ENCODE measurements at regions not wholly inside any gene's neighbourhood (a gene's known extent, or its start where the extent isn't known, plus 50 kb on each side); places are given as distances from the start of the nearest gene placed in this dataset.

DNA sequence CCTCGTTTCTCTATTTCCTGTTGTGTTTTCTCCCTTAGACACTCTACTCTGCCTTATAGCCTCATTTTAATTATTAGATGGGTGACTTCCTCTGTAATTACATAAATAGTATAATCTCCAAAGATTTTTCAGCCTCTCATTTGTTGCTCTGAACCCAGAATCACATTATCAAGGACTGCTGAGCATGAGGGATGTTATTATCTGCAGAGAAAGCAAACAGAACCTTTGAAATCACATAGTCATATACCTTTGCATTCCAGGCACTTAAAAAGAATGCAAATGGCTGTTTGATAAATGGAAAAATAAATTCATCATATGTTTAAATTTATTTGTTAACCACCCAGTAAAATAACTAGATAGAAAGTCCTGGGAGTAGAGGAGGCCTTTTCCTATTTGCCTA, 305.1 kb upstream of the PPP1R2C start:
- H3K27me3 ChIP-seq (ENCODE audit: control insufficient read depth in 3 of 3, insufficient read depth in 3 of 3, low read depth in 1 of 3, low read length in 3 of 3), result no peaks in the 10 kb centered on the region
- H4K91ac ChIP-seq (ENCODE audit: low read depth, low read length, poor library complexity), result no peak overlapping the region
- no peak overlapping the region for H2BK15ac ChIP-seq (ENCODE audit: low read length)
- H4K8ac ChIP-seq (ENCODE audit: low read depth, low read length), result no peak overlapping the region
- peaks cover 0 to 2% of the 10 kb centered on the region in 2 donors for H3K9me3 ChIP-seq (replicated peaks in 1 of 2; ENCODE audit: control insufficient read depth in 2 of 2, insufficient read depth in 1 of 2, low read depth in 1 of 2, low read length in 2 of 2)
- no peak for DNase-seq (ENCODE audit: low spot score)
- no peak overlapping the region for H2AFZ ChIP-seq (ENCODE audit: low read length)
- H3K27ac ChIP-seq (replicated peaks; ENCODE audit: low read length), result no peak overlapping the region
- no peaks in the 10 kb centered on the region for H3K79me1 ChIP-seq (ENCODE audit: low read depth, low read length)
- no peak overlapping the region for H2BK12ac ChIP-seq (ENCODE audit: low read length)
- WGBS, 2 donors (ENCODE audit: extremely low coverage in 2 of 2, insufficient read length in 2 of 2, insufficient replicate concordance in 1 of 2), result no CpG with 5 or more reads among the region's 1 CpG
- H2BK5ac ChIP-seq (ENCODE audit: low read length), result no peak overlapping the region
- no peak overlapping the region for H3K4me2 ChIP-seq (ENCODE audit: insufficient read depth, low read length, poor library complexity, severe bottlenecking)
- H3K9ac ChIP-seq (ENCODE audit: low read depth, low read length, poor library complexity), result no peak overlapping the region
- no peak overlapping the region for H3K14ac ChIP-seq (ENCODE audit: low read length)
- no peak overlapping the region for H2BK120ac ChIP-seq (ENCODE audit: low read depth, low read length)
- no peaks in the 10 kb centered on the region for H3K36me3 ChIP-seq (replicated peaks in 1 of 2; ENCODE audit: control insufficient read depth in 2 of 2, insufficient read depth in 2 of 2, low read length in 2 of 2)
- H3K4ac ChIP-seq (ENCODE audit: low read length), result no peak overlapping the region
- H3K4me3 ChIP-seq (ENCODE audit: low read length in 2 of 2), result no peak overlapping the region
- no peaks in the 10 kb centered on the region for H3K4me1 ChIP-seq (ENCODE audit: control insufficient read depth in 2 of 2, insufficient read depth in 1 of 2, low read depth in 1 of 2, low read length in 2 of 2)
- no peak overlapping the region for H3K23ac ChIP-seq (ENCODE audit: low read depth, low read length, poor library complexity)
- H2AK5ac ChIP-seq (ENCODE audit: low read depth, low read length), result no peak overlapping the region
- no peak overlapping the region for H3K18ac ChIP-seq (ENCODE audit: low read length)

- no peaks in the 10 kb centered on the region for H3K27me3 ChIP-seq (ENCODE audit: control insufficient read depth in 3 of 3, insufficient read depth in 3 of 3, low read depth in 1 of 3, low read length in 3 of 3)
- no peak overlapping the region for H2AFZ ChIP-seq (ENCODE audit: low read length)
- H2BK15ac ChIP-seq (ENCODE audit: low read length), result no peak overlapping the region
- H2BK120ac ChIP-seq (ENCODE audit: low read depth, low read length), result no peak overlapping the region
- no peaks in the 10 kb centered on the region for H3K36me3 ChIP-seq (replicated peaks in 1 of 2; ENCODE audit: control insufficient read depth in 2 of 2, insufficient read depth in 2 of 2, low read length in 2 of 2)
- H3K23ac ChIP-seq (ENCODE audit: low read depth, low read length, poor library complexity), result no peak overlapping the region
- no peak overlapping the region for H2AK5ac ChIP-seq (ENCODE audit: low read depth, low read length)
- no peak overlapping the region for H2BK5ac ChIP-seq (ENCODE audit: low read length)
- no peak overlapping the region for H3K4me2 ChIP-seq (ENCODE audit: insufficient read depth, low read length, poor library complexity, severe bottlenecking)
- H3K14ac ChIP-seq (ENCODE audit: low read length), result no peak overlapping the region
- no peak overlapping the region for H3K4me3 ChIP-seq (ENCODE audit: low read length in 2 of 2)
- DNase-seq (ENCODE audit: low spot score), result no peak
- H3K4ac ChIP-seq (ENCODE audit: low read length), result no peak overlapping the region
- H3K27ac ChIP-seq (replicated peaks; ENCODE audit: low read length), result no peak overlapping the region
- H2BK12ac ChIP-seq (ENCODE audit: low read length), result no peak overlapping the region
- H3K9me3 ChIP-seq (replicated peaks in 1 of 2; ENCODE audit: control insufficient read depth in 2 of 2, insufficient read depth in 1 of 2, low read depth in 1 of 2, low read length in 2 of 2), result peaks cover 0 to 2% of the 10 kb centered on the region in 2 donors
- no peak overlapping the region for H4K8ac ChIP-seq (ENCODE audit: low read depth, low read length)
- no peaks in the 10 kb centered on the region for H3K79me1 ChIP-seq (ENCODE audit: low read depth, low read length)
- H3K18ac ChIP-seq (ENCODE audit: low read length), result no peak overlapping the region
- H3K4me1 ChIP-seq (ENCODE audit: control insufficient read depth in 2 of 2, insufficient read depth in 1 of 2, low read depth in 1 of 2, low read length in 2 of 2), result no peaks in the 10 kb centered on the region
- no peak overlapping the region for H4K91ac ChIP-seq (ENCODE audit: low read depth, low read length, poor library complexity)
- no peak overlapping the region for H3K9ac ChIP-seq (ENCODE audit: low read depth, low read length, poor library complexity)
Observed at GRCh38 chrX:43087830-43088229, 309.9 kb upstream of the PPP1R2C start.

- Histone ChIP-seq H3K36me3 (replicated peaks in 1 of 2; ENCODE audit: control insufficient read depth in 2 of 2, insufficient read depth in 2 of 2, low read length in 2 of 2) (no peaks in the 10 kb centered on the region), H2BK12ac (ENCODE audit: low read length) (no peak overlapping the region), H3K9ac (ENCODE audit: low read depth, low read length, poor library complexity) (no peak overlapping the region), H3K18ac (ENCODE audit: low read length) (no peak overlapping the region), H4K91ac (ENCODE audit: low read depth, low read length, poor library complexity) (no peak overlapping the region), H3K4me1 (ENCODE audit: control insufficient read depth in 2 of 2, insufficient read depth in 1 of 2, low read depth in 1 of 2, low read length in 2 of 2) (no peaks in the 10 kb centered on the region), H3K23ac (ENCODE audit: low read depth, low read length, poor library complexity) (no peak overlapping the region), H3K4me3 (ENCODE audit: low read length in 2 of 2) (no peak overlapping the region), H4K8ac (ENCODE audit: low read depth, low read length) (no peak overlapping the region), H3K79me1 (ENCODE audit: low read depth, low read length) (no peaks in the 10 kb centered on the region), H2AFZ (ENCODE audit: low read length) (no peak overlapping the region), H2BK5ac (ENCODE audit: low read length) (no peak overlapping the region), H3K27ac (replicated peaks; ENCODE audit: low read length) (no peak overlapping the region), H2BK120ac (ENCODE audit: low read depth, low read length) (no peak overlapping the region), H2AK5ac (ENCODE audit: low read depth, low read length) (no peak overlapping the region), H3K4ac (ENCODE audit: low read length) (no peak overlapping the region), H2BK15ac (ENCODE audit: low read length) (no peak overlapping the region), H3K14ac (ENCODE audit: low read length) (no peak overlapping the region), H3K9me3 (replicated peaks in 1 of 2; ENCODE audit: control insufficient read depth in 2 of 2, insufficient read depth in 1 of 2, low read depth in 1 of 2, low read length in 2 of 2) (no peaks in the 10 kb centered on the region), H3K4me2 (ENCODE audit: insufficient read depth, low read length, poor library complexity, severe bottlenecking) (no peak overlapping the region), H3K27me3 (ENCODE audit: control insufficient read depth in 3 of 3, insufficient read depth in 3 of 3, low read depth in 1 of 3, low read length in 3 of 3) (no peaks in the 10 kb centered on the region)
- WGBS, 2 donors (ENCODE audit: extremely low coverage in 2 of 2, insufficient read length in 2 of 2, insufficient replicate concordance in 1 of 2), result no CpG with 5 or more reads among the region's 2 CpGs
- no peak for DNase-seq (ENCODE audit: low spot score)
Observed at GRCh38 chrX:43096830-43097229, 318.9 kb upstream of the PPP1R2C start.

GRCh38 chrX:43106009-43106408, 328.0 kb upstream of the PPP1R2C start:
- H3K36me3 ChIP-seq (replicated peaks in 1 of 2; ENCODE audit: control insufficient read depth in 2 of 2, insufficient read depth in 2 of 2, low read length in 2 of 2), result no peaks in the 10 kb centered on the region
- H3K4ac ChIP-seq (ENCODE audit: low read length), result no peak overlapping the region
- no peak overlapping the region for H2BK12ac ChIP-seq (ENCODE audit: low read length)
- no peak overlapping the region for H2AK5ac ChIP-seq (ENCODE audit: low read depth, low read length)
- no peak overlapping the region for H4K8ac ChIP-seq (ENCODE audit: low read depth, low read length)
- H3K9ac ChIP-seq (ENCODE audit: low read depth, low read length, poor library complexity), result no peak overlapping the region
- H3K4me3 ChIP-seq (ENCODE audit: low read length in 2 of 2), result no peak overlapping the region
- no peaks in the 10 kb centered on the region for H3K27me3 ChIP-seq (ENCODE audit: control insufficient read depth in 3 of 3, insufficient read depth in 3 of 3, low read depth in 1 of 3, low read length in 3 of 3)
- H2BK15ac ChIP-seq (ENCODE audit: low read length), result no peak overlapping the region
- no peak for DNase-seq (ENCODE audit: low spot score)
- H4K91ac ChIP-seq (ENCODE audit: low read depth, low read length, poor library complexity), result no peak overlapping the region
- H3K4me1 ChIP-seq (ENCODE audit: control insufficient read depth in 2 of 2, insufficient read depth in 1 of 2, low read depth in 1 of 2, low read length in 2 of 2), result no peaks in the 10 kb centered on the region
- H2BK120ac ChIP-seq (ENCODE audit: low read depth, low read length), result no peak overlapping the region
- no CpG with 5 or more reads among the region's 5 CpGs for WGBS, 2 donors (ENCODE audit: extremely low coverage in 2 of 2, insufficient read length in 2 of 2, insufficient replicate concordance in 1 of 2)
- no peak overlapping the region for H3K14ac ChIP-seq (ENCODE audit: low read length)
- no peak overlapping the region for H2BK5ac ChIP-seq (ENCODE audit: low read length)
- H3K4me2 ChIP-seq (ENCODE audit: insufficient read depth, low read length, poor library complexity, severe bottlenecking), result no peak overlapping the region
- no peak overlapping the region for H3K27ac ChIP-seq (replicated peaks; ENCODE audit: low read length)
- H3K18ac ChIP-seq (ENCODE audit: low read length), result no peak overlapping the region
- H2AFZ ChIP-seq (ENCODE audit: low read length), result no peak overlapping the region
- no peak overlapping the region for H3K23ac ChIP-seq (ENCODE audit: low read depth, low read length, poor library complexity)
- no peaks in the 10 kb centered on the region for H3K9me3 ChIP-seq (replicated peaks in 1 of 2; ENCODE audit: control insufficient read depth in 2 of 2, insufficient read depth in 1 of 2, low read depth in 1 of 2, low read length in 2 of 2)
- no peaks in the 10 kb centered on the region for H3K79me1 ChIP-seq (ENCODE audit: low read depth, low read length)
